ENCODE measurements at regions not wholly inside any gene's neighbourhood (a gene's known extent, or its start where the extent isn't known, plus 50 kb on each side); places are given as distances from the start of the nearest gene placed in this dataset.
"Not testable (repeated sequence)": the region's sequence is repeated elsewhere in the genome, so short reads cannot be mapped to it uniquely, and the experiment has no call there.

- Histone ChIP-seq H3K4me1 (no peaks in the 10 kb centered on the region), H3K9me3 (no peaks in the 10 kb centered on the region), H3K4me3 (no peak overlapping the region), H3K27ac (no peak overlapping the region), H3K36me3 (replicated peaks in 1 of 2; ENCODE audit: insufficient read depth in 1 of 2, low read depth in 2 of 2) (no peaks in the 10 kb centered on the region), H3K27me3 (no peaks in the 10 kb centered on the region)
- intact Hi-C loops (cut with DNase I) = no loop called here
- ATAC-seq (no peak), DNase-seq (no peak)
- 36 to 45% methylated on average over 3 of the region's 3 CpGs for WGBS, 2 donors
- no peak for TF ChIP-seq CTCF (IDR thresholded peaks at IDR 0.05)
- no peak for TF ChIP-seq POLR2A (IDR thresholded peaks at IDR 0.05)
Observed at GRCh38 chr4:170169699-170170098, 79.9 kb upstream of the AADAT start.

- intact Hi-C loops (cut with DNase I) = no loop called here
- no peak overlapping the region for H3K27ac ChIP-seq
- no peaks in the 10 kb centered on the region for H3K27me3 ChIP-seq
- H3K4me3 ChIP-seq = no peak overlapping the region
- no peak for TF ChIP-seq CTCF (IDR thresholded peaks at IDR 0.05)
- no peak for TF ChIP-seq POLR2A (IDR thresholded peaks at IDR 0.05)
- WGBS, 2 donors = 67 to 79% methylated on average over 10 of the region's 10 CpGs
- no peaks in the 10 kb centered on the region for H3K36me3 ChIP-seq (replicated peaks in 1 of 2; ENCODE audit: insufficient read depth in 1 of 2, low read depth in 2 of 2)
- no peaks in the 10 kb centered on the region for H3K4me1 ChIP-seq
- no peak for DNase-seq
- H3K9me3 ChIP-seq = no peaks in the 10 kb centered on the region
- no peak for ATAC-seq
Observed at GRCh38 chr4:170167678-170168077, 77.9 kb upstream of the AADAT start.

GRCh38 chr4:170166193-170166592 is 76.4 kb upstream of the AADAT start:
- H3K36me3 ChIP-seq (replicated peaks in 1 of 2; ENCODE audit: insufficient read depth in 1 of 2, low read depth in 2 of 2); ATAC-seq; H3K4me3 ChIP-seq; DNase-seq; H3K27me3 ChIP-seq; H3K27ac ChIP-seq; H3K9me3 ChIP-seq; H3K4me1 ChIP-seq; intact Hi-C loops (cut with DNase I): not testable (repeated sequence)
- WGBS, 2 donors = 92 to 95% methylated on average over 4 to 24 of the region's 26 CpGs

GRCh38 chr4:170162416-170162815 is 72.7 kb upstream of the AADAT start:
- H3K27ac ChIP-seq = no peak overlapping the region

GRCh38 chr4:170157670-170158069 is 67.9 kb upstream of the AADAT start:
- intact Hi-C loops (cut with DNase I) = no loop called here

More at GRCh38 chr4:170162416-170162815, 72.7 kb upstream of the AADAT start:
- TF ChIP-seq POLR2A (IDR thresholded peaks at IDR 0.05) = no peak
- TF ChIP-seq CTCF (IDR thresholded peaks at IDR 0.05) = no peak
- Histone ChIP-seq H3K36me3 (replicated peaks in 1 of 2; ENCODE audit: insufficient read depth in 1 of 2, low read depth in 2 of 2) (no peaks in the 10 kb centered on the region), H3K4me1 (no peaks in the 10 kb centered on the region), H3K9me3 (no peaks in the 10 kb centered on the region), H3K27me3 (no peaks in the 10 kb centered on the region), H3K4me3 (no peak overlapping the region)
- DNase-seq = no peak
- ATAC-seq = no peak
- intact Hi-C loops (cut with DNase I) = no loop called here

More at GRCh38 chr4:170157670-170158069, 67.9 kb upstream of the AADAT start:
- no peak overlapping the region for H3K27ac ChIP-seq
- no peak for DNase-seq
- H3K36me3 ChIP-seq (replicated peaks in 1 of 2; ENCODE audit: insufficient read depth in 1 of 2, low read depth in 2 of 2) = no peaks in the 10 kb centered on the region
- H3K4me3 ChIP-seq = no peak overlapping the region
- H3K27me3 ChIP-seq = no peaks in the 10 kb centered on the region
- TF ChIP-seq POLR2A (IDR thresholded peaks at IDR 0.05) (no peak), CTCF (IDR thresholded peaks at IDR 0.05) (no peak)
- H3K9me3 ChIP-seq = peaks cover 0 to 6% (median 0%) of the 10 kb centered on the region in 3 donors
- H3K4me1 ChIP-seq = no peaks in the 10 kb centered on the region
- no peak for ATAC-seq

Data from body of pancreas (tissue), 4 donors.